ENCODE measurements at regions not wholly inside any gene's neighbourhood (a gene's known extent, or its start where the extent isn't known, plus 50 kb on each side); places are given as distances from the start of the nearest gene placed in this dataset.

GRCh38 chr21:27261676-27262075, 294.8 kb upstream of the ADAMTS5 start:
- TF ChIP-seq CTCF (IDR thresholded peaks at IDR 0.05; ENCODE audit: low read depth, low read length) (no peak), POLR2A (IDR thresholded peaks at IDR 0.05; ENCODE audit: extremely low read depth, insufficient read length) (no peak), MAX (IDR thresholded peaks at IDR 0.05; ENCODE audit: low read depth, low read length) (no peak), MYC (IDR thresholded peaks at IDR 0.05; ENCODE audit: low read depth, low read length) (no peak)
- no peak overlapping the region for H3K4me3 ChIP-seq (ENCODE audit: low read depth, low read length)
- no peak for DNase-seq (ENCODE audit: low read depth)

- DNase-seq (ENCODE audit: low read depth), result no peak
- TF ChIP-seq MYC (IDR thresholded peaks at IDR 0.05; ENCODE audit: low read depth, low read length), result no peak
- TF ChIP-seq CTCF (IDR thresholded peaks at IDR 0.05; ENCODE audit: low read depth, low read length), result no peak
- TF ChIP-seq POLR2A (IDR thresholded peaks at IDR 0.05; ENCODE audit: extremely low read depth, insufficient read length), result no peak
- TF ChIP-seq MAX (IDR thresholded peaks at IDR 0.05; ENCODE audit: low read depth, low read length), result no peak
- H3K4me3 ChIP-seq (ENCODE audit: low read depth, low read length), result no peak overlapping the region
These were observed 293.8 kb upstream of the ADAMTS5 start for GRCh38 chr21:27260728-27261127.

- no peak for TF ChIP-seq CTCF (IDR thresholded peaks at IDR 0.05; ENCODE audit: low read depth, low read length)
- TF ChIP-seq MAX (IDR thresholded peaks at IDR 0.05; ENCODE audit: low read depth, low read length), result no peak
- TF ChIP-seq MYC (IDR thresholded peaks at IDR 0.05; ENCODE audit: low read depth, low read length), result no peak
- no peak for TF ChIP-seq POLR2A (IDR thresholded peaks at IDR 0.05; ENCODE audit: extremely low read depth, insufficient read length)
- DNase-seq (ENCODE audit: low read depth), result no peak
- H3K4me3 ChIP-seq (ENCODE audit: low read depth, low read length), result no peak overlapping the region
These were observed 292.0 kb upstream of the ADAMTS5 start for GRCh38 chr21:27258742-27259448.

- no peak for TF ChIP-seq MAX (IDR thresholded peaks at IDR 0.05; ENCODE audit: low read depth, low read length)
- TF ChIP-seq POLR2A (IDR thresholded peaks at IDR 0.05; ENCODE audit: extremely low read depth, insufficient read length), result no peak
- TF ChIP-seq MYC (IDR thresholded peaks at IDR 0.05; ENCODE audit: low read depth, low read length), result no peak
- TF ChIP-seq CTCF (IDR thresholded peaks at IDR 0.05; ENCODE audit: low read depth, low read length), result no peak
- H3K4me3 ChIP-seq (ENCODE audit: low read depth, low read length), result no peak overlapping the region
- DNase-seq (ENCODE audit: low read depth), result no peak
These were observed 291.1 kb upstream of the ADAMTS5 start for GRCh38 chr21:27257908-27258556.

- H3K4me3 ChIP-seq (ENCODE audit: low read depth, low read length), result no peak overlapping the region
- no peak for TF ChIP-seq CTCF (IDR thresholded peaks at IDR 0.05; ENCODE audit: low read depth, low read length)
- no peak for TF ChIP-seq MAX (IDR thresholded peaks at IDR 0.05; ENCODE audit: low read depth, low read length)
- TF ChIP-seq MYC (IDR thresholded peaks at IDR 0.05; ENCODE audit: low read depth, low read length), result no peak
- TF ChIP-seq POLR2A (IDR thresholded peaks at IDR 0.05; ENCODE audit: extremely low read depth, insufficient read length), result no peak
- no peak for DNase-seq (ENCODE audit: low read depth)
These were observed 290.3 kb upstream of the ADAMTS5 start for GRCh38 chr21:27257226-27257625.

Measured in NB4 (cell line).